Body of pancreas (tissue), 4 donors: ENCODE measurements at regions not wholly inside any gene's neighbourhood (a gene's known extent, or its start where the extent isn't known, plus 50 kb on each side); places are given as distances from the start of the nearest gene placed in this dataset.

Experiments used
- ATAC-seq: fragments of 150-250 bp; one replicate; pipeline ENCODE4 v1.9.1; 2016
- DNase-seq, 4 donors: peaks; one replicate each; pipeline ENCODE4 v3.0.0-alpha.2; 2019
- H3K27ac ChIP-seq, 4 donors: fragments of 200-600 bp; sonication (generic); 1 replicate in 3 of 4; 2 replicates in 1 of 4; pipeline versions ENCODE4 v1.5.1 to v1.6.1; 2016 to 2019; ENCODE audit warnings: mild to moderate bottlenecking in 1 of 4, mixed read lengths in 1 of 4, moderate library complexity in 1 of 4
- H3K27me3 ChIP-seq, 2 donors: fragments of 200-600 bp; sonication (generic); one replicate each; pipeline ENCODE4 v1.6.0; 2016; ENCODE audit warnings: mild to moderate bottlenecking in 1 of 2
- H3K36me3 ChIP-seq, 2 donors: fragments of 200-600 bp; sonication (generic); replicated peaks in 1 of 2; 2 replicates each; pipeline ENCODE4 v1.5.1; 2016; ENCODE audit warnings: low read depth in 2 of 2; ENCODE audit not compliant: insufficient read depth in 1 of 2
- H3K4me1 ChIP-seq: fragments of 200-600 bp; sonication (generic); one replicate; pipeline ENCODE4 v1.6.0; 2016
- H3K4me3 ChIP-seq, 2 donors: fragments of 200-600 bp; sonication (generic); 1 replicate in 1 of 2; 2 replicates in 1 of 2; pipeline ENCODE4 v1.5.1; 2016 to 2019
- H3K9me3 ChIP-seq, 3 donors: fragments of 200-600 bp; sonication (generic); 1 replicate in 2 of 3; 2 replicates in 1 of 3; pipeline ENCODE4 v1.5.1; 2016
- CTCF ChIP-seq, 7 experiments: fragments of 450-650 bp in 4 of 7; fragments of 200-600 bp in 3 of 7; sonication (generic) in 3 of 7; IDR thresholded peaks; one replicate each; pipeline ENCODE4 v1.5.1; 2016 to 2019; ENCODE audit warnings: antibody characterized with exemption in 7 of 7
- POLR2A ChIP-seq, 3 donors: fragments of 450-650 bp; IDR thresholded peaks; one replicate each; pipeline ENCODE4 v1.6.1; 2016; ENCODE audit warnings: antibody characterized with exemption in 3 of 3, mild to moderate bottlenecking in 2 of 3
- WGBS, 2 donors: methylation state at CpG; one replicate each; pipeline ENCODE4 v1.1.5; 2017; 5-methylcytosine and 5-hydroxymethylcytosine counted together
- intact Hi-C: fragments of 100-400 bp; cut with DNase I; formaldehyde crosslinking; loops from one replicate; pipeline ENCODE4 v1.15.1; 2023

- H3K4me3 ChIP-seq: no peak overlapping the region
- H3K9me3 ChIP-seq: no peaks in the 10 kb centered on the region
- no peaks in the 10 kb centered on the region for H3K27me3 ChIP-seq
- TF ChIP-seq POLR2A (IDR thresholded peaks at IDR 0.05) (no peak), CTCF (IDR thresholded peaks at IDR 0.05) (no peak)
- DNase-seq (no peak), ATAC-seq (no peak)
- no peaks in the 10 kb centered on the region for H3K36me3 ChIP-seq
- no peak overlapping the region for H3K27ac ChIP-seq
- intact Hi-C loops: no loop called here
- WGBS, 2 donors: 42 to 68% methylated on average over 13 of the region's 13 CpGs
- no peaks in the 10 kb centered on the region for H3K4me1 ChIP-seq
Observed at GRCh38 chr20:24060851-24061590, 72.4 kb upstream of the GGTLC1 start.

GRCh38 chr20:24059174-24059573 lies 70.6 kb upstream of the GGTLC1 start:
- Histone ChIP-seq H3K4me1 (no peaks in the 10 kb centered on the region), H3K9me3 (no peaks in the 10 kb centered on the region), H3K27ac (no peak overlapping the region), H3K4me3 (no peak overlapping the region), H3K36me3 (no peaks in the 10 kb centered on the region), H3K27me3 (no peaks in the 10 kb centered on the region)
- intact Hi-C loops: no loop called here
- 83 to 93% methylated on average over 4 to 5 of the region's 5 CpGs for WGBS, 2 donors
- ATAC-seq: no peak
- TF ChIP-seq CTCF (IDR thresholded peaks at IDR 0.05) (no peak), POLR2A (IDR thresholded peaks at IDR 0.05) (no peak)
- DNase-seq: no peak

GRCh38 chr20:24056491-24056890 lies 67.9 kb upstream of the GGTLC1 start:
- Histone ChIP-seq H3K27ac (no peak overlapping the region), H3K4me1 (no peaks in the 10 kb centered on the region), H3K9me3 (no peaks in the 10 kb centered on the region), H3K27me3 (no peaks in the 10 kb centered on the region), H3K36me3 (no peaks in the 10 kb centered on the region), H3K4me3 (no peak overlapping the region)
- TF ChIP-seq CTCF (IDR thresholded peaks at IDR 0.05) (no peak), POLR2A (IDR thresholded peaks at IDR 0.05) (no peak)
- DNase-seq: no peak
- no peak for ATAC-seq
- intact Hi-C loops: no loop called here
- WGBS, 2 donors: 60 to 67% methylated on average over 1 of the region's 1 CpG

GRCh38 chr20:24052599-24053275 lies 64.2 kb upstream of the GGTLC1 start:
- intact Hi-C loops: no loop called here
- Histone ChIP-seq H3K4me3 (no peak overlapping the region), H3K4me1 (no peaks in the 10 kb centered on the region), H3K36me3 (no peaks in the 10 kb centered on the region), H3K27me3 (no peaks in the 10 kb centered on the region), H3K9me3 (no peaks in the 10 kb centered on the region), H3K27ac (no peak overlapping the region)
- WGBS, 2 donors: 83 to 84% methylated on average over 20 to 23 of the region's 23 CpGs
- ATAC-seq (no peak), DNase-seq (no peak)
- no peak for TF ChIP-seq CTCF (IDR thresholded peaks at IDR 0.05)

- WGBS, 2 donors: 33 to 36% methylated on average over 2 of the region's 2 CpGs
- Histone ChIP-seq H3K9me3 (no peaks in the 10 kb centered on the region), H3K27ac (no peak overlapping the region), H3K36me3 (no peaks in the 10 kb centered on the region), H3K4me3 (no peak overlapping the region), H3K27me3 (no peaks in the 10 kb centered on the region), H3K4me1 (no peaks in the 10 kb centered on the region)
- intact Hi-C loops: no loop called here
- DNase-seq: no peak
- TF ChIP-seq POLR2A (IDR thresholded peaks at IDR 0.05) (no peak), CTCF (IDR thresholded peaks at IDR 0.05) (no peak)
- ATAC-seq: no peak
Observed at GRCh38 chr20:24051160-24051559, 62.6 kb upstream of the GGTLC1 start.
